GM12873 (cell line): ENCODE measurements at regions not wholly inside any gene's neighbourhood (a gene's known extent, or its start where the extent isn't known, plus 50 kb on each side); places are given as distances from the start of the nearest gene placed in this dataset.

Experiments used
- CTCF ChIP-seq: IDR thresholded peaks from 2 replicates; pipeline ENCODE4 v1.5.1; 2012; ENCODE audit warnings: low read depth, mild to moderate bottlenecking, moderate library complexity, low read length, control low read depth; ENCODE audit not compliant: insufficient read depth; ENCODE audit errors: missing control alignments

GRCh38 chr10:124146483-124146882 lies 53.1 kb upstream of the CHST15 start:
- TF ChIP-seq CTCF: no peak

DNA sequence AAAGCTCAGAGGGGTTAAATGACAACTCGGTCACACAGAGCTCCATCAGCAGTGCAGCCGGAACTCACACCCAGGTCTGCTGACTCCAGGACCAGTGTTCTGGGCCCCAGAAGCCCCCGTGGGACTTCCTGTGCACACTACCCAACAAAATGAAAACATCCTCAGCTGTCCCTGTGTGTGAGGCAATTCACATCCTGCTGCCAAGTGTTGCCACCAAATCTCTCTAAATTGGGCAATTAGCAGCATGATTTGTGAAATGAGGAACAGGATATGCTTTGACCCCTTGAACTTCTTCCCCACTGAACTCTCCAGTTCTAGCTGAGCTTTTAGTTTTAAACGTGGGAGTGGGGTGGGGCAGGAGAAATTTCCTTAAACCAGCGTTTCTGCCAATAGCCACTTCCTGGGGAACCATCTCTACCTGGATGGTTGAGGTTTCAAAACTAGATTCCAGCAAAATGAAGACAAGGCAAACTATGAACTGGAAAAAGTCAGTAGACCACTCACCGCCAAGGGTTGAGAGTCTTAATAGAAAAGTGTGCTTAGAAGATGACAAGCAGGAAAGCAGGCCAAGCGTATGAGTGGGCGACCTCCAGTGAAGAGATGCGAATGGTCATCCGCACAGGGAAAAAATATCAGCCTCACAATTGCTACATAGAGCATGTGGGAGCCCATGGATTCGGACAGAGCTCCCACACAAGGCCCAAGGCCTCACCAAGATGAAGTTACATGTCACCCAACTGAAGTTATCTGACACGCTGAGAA lies 51.9 kb upstream of the CHST15 start:
- TF ChIP-seq CTCF: no peak

GRCh38 chr10:124144536-124144935 lies 51.1 kb upstream of the CHST15 start:
- TF ChIP-seq CTCF: no peak

GRCh38 chr10:124143721-124144120 lies 50.3 kb upstream of the CHST15 start:
- no peak for TF ChIP-seq CTCF
